ENCODE measurements at regions not wholly inside any gene's neighbourhood (a gene's known extent, or its start where the extent isn't known, plus 50 kb on each side); places are given as distances from the start of the nearest gene placed in this dataset.

DNA sequence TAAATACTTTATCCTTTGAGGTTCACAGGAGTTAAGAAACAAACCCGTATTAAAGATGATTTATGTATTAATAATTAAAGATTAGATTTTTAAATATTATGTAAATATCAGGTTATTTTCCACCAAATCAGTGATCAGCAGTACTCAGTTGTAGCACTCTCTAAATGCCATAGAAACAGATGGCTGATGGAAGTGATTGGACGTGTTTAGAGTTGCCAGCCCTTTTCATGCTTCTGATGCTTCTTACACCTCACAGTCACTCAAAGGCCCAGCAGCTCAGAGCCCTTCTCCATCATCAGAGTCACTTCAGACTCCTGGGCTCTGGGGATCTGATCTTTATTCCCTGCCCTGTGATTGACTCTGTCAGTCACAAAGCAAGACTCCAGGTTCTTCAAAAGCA is 170.1 kb upstream of the PGRMC2 start:
- Histone ChIP-seq H3K9ac (ENCODE audit: low read depth, low read length) (no peak overlapping the region), H3K4me2 (ENCODE audit: low read depth, low read length) (no peak overlapping the region), H2BK15ac (ENCODE audit: low read depth, low read length) (peak overlapping the region; percentile 42; the same call in 1 of the 3 replicates), H2BK5ac (ENCODE audit: low read depth, low read length, poor library complexity, severe bottlenecking) (no peak overlapping the region), H3K36me3 (ENCODE audit: control insufficient read depth, insufficient read depth, low read length) (no peaks in the 10 kb centered on the region), H3K27ac (ENCODE audit: insufficient read depth, low read length) (no peak overlapping the region), H4K91ac (ENCODE audit: insufficient read depth, low read depth, low read length) (no peak overlapping the region), H3K27me3 (ENCODE audit: control insufficient read depth, insufficient read depth, low read length) (no peaks in the 10 kb centered on the region), H4K5ac (ENCODE audit: low read depth, low read length) (no peak overlapping the region), H2BK120ac (ENCODE audit: low read depth, low read length) (no peak overlapping the region), H3K14ac (replicated peaks; ENCODE audit: low read depth, low read length) (no peak overlapping the region), H3K79me1 (ENCODE audit: low read depth in 1 of 2, low read length in 2 of 2) (0 out of 4 replicates have a peak, but pooled peaks cover 0 to 4% of the 10 kb centered on the region in 2 experiments), H3K56ac (ENCODE audit: extremely low read depth, insufficient read depth, low read length) (no peak overlapping the region), H3K9me1 (ENCODE audit: insufficient read depth, low read length) (peaks cover 11% of the 10 kb centered on the region), H3K9me3 (ENCODE audit: control insufficient read depth, insufficient read depth, low read length) (no peaks in the 10 kb centered on the region), H3K18ac (ENCODE audit: low read depth, low read length) (no peak overlapping the region), H2AFZ (replicated peaks; ENCODE audit: low read length, poor library complexity) (no peak overlapping the region), H3K23ac (ENCODE audit: low read depth, low read length) (no peak overlapping the region), H3K4ac (ENCODE audit: low read depth, low read length) (peak overlapping the region; percentile 32; the same call in 1 of the 2 replicates), H4K8ac (ENCODE audit: low read depth in 2 of 2, low read length in 2 of 2) (no peak overlapping the region), H3K4me3 (ENCODE audit: insufficient read depth, low read depth, low read length) (no peak overlapping the region), H3K4me1 (ENCODE audit: control insufficient read depth, insufficient read depth, low read length) (peaks cover 13% of the 10 kb centered on the region), H2AK5ac (ENCODE audit: low read depth, low read length) (no peak overlapping the region), H2BK20ac (ENCODE audit: low read depth, low read length) (no peak overlapping the region), H4K20me1 (ENCODE audit: insufficient read depth, low read length) (no peaks in the 10 kb centered on the region), H2AK9ac (replicated peaks; ENCODE audit: low read depth, low read length, poor library complexity) (no peak overlapping the region)
- ChIA-PET CTCF (no interaction called here), POLR2A (ENCODE audit: unreplicated experiment) (no interaction called here)
- BruUV-seq (replicated peaks), result no TSS peak
- TF ChIP-seq FOS (IDR thresholded peaks at IDR 0.05; ENCODE audit: low read depth, low read length), result no peak
- DNase-seq (no peak), ATAC-seq (ENCODE audit: low read depth) (no peak)
- in situ Hi-C loops (cut with MboI; ENCODE audit: low sequenced_read_pairs) (loop anchor here (10.0 kb wide), 1 partner anchor 263 kb away; no protein-coding TSS in a partner anchor), dilution Hi-C loops (cut with HindIII; ENCODE audit: low sequenced_read_pairs, unreplicated experiment) (no loop called here), intact Hi-C loops (cut with micrococcal nuclease) (loop anchor here (10.0 kb wide), 1 partner anchor 197 kb away; no protein-coding TSS in a partner anchor)
- no CpG with 5 or more reads among the region's 2 CpGs for WGBS, 2 experiments (ENCODE audit: extremely low coverage in 2 of 2, insufficient read length in 1 of 2)

All from IMR-90 (cell line).